Kidney (tissue), 13 donors: ENCODE measurements at regions not wholly inside any gene's neighbourhood (a gene's known extent, or its start where the extent isn't known, plus 50 kb on each side); places are given as distances from the start of the nearest gene placed in this dataset.

ENCODE experiments used
- DNase-seq, 5 donors: peaks; one replicate each; pipeline ENCODE4 v3.0.0-alpha.2; 2013 to 2020
- FAIRE-seq: peaks from 2 replicates; lab custom pipeline; 2012; peaks lifted over from hg19 to GRCh38; lab: Jason Lieb, UNC
- H3K27ac ChIP-seq, 2 donors: one replicate each; pipeline ENCODE4 v1.7.0; 2013; ENCODE audit warnings: low read depth in 2 of 2, low read length in 2 of 2, inconsistent platforms in 1 of 2
- H3K27me3 ChIP-seq: one replicate; pipeline ENCODE4 v1.7.1; 2013; ENCODE audit warnings: low read length, inconsistent platforms; ENCODE audit not compliant: control insufficient read depth, insufficient read depth
- H3K36me3 ChIP-seq, 3 donors: one replicate each; pipeline versions ENCODE4 v1.7.0 to v1.7.1; 2013; ENCODE audit warnings: low read length in 3 of 3, control low read depth in 1 of 3, inconsistent platforms in 1 of 3; ENCODE audit not compliant: insufficient read depth in 3 of 3, control insufficient read depth in 2 of 3
- H3K4me1 ChIP-seq, 3 donors: one replicate each; pipeline versions ENCODE4 v1.7.0 to v1.7.1; 2013; ENCODE audit warnings: low read length in 3 of 3, inconsistent platforms in 1 of 3, low read depth in 1 of 3; ENCODE audit not compliant: control insufficient read depth in 2 of 3, insufficient read depth in 2 of 3
- H3K4me3 ChIP-seq, 3 donors: one replicate each; pipeline versions ENCODE4 v1.7.0 to v1.8.1; 2013; ENCODE audit warnings: low read length in 3 of 3, control low read depth in 1 of 3, inconsistent platforms in 1 of 3
- H3K9ac ChIP-seq, 3 donors: one replicate each; pipeline versions ENCODE4 v1.7.0 to v1.7.1; 2013; ENCODE audit warnings: low read length in 3 of 3, control low read depth in 1 of 3, inconsistent platforms in 1 of 3
- H3K9me3 ChIP-seq, 3 donors: one replicate each; pipeline versions ENCODE4 v1.7.0 to v1.7.1; 2013; ENCODE audit warnings: low read length in 3 of 3, control low read depth in 1 of 3, inconsistent platforms in 1 of 3; ENCODE audit not compliant: control insufficient read depth in 2 of 3, insufficient read depth in 1 of 3
- CTCF ChIP-seq: IDR thresholded peaks from 3 replicates; pipeline ENCODE4 v1.5.1; 2012; ENCODE audit warnings: mild to moderate bottlenecking, moderate library complexity, borderline replicate concordance; ENCODE audit not compliant: insufficient read depth; ENCODE audit errors: extremely low read depth
- intact Hi-C: fragments of 100-400 bp; cut with DNase I; formaldehyde crosslinking; loops from one replicate; pipeline ENCODE4 v1.11.1; 2022
- donor health status: control.
- donor health status: control.
- donor health status: control.
- donor health status: control.
- donor health status: control.
- donor health status: DM: yes; HTN: yes; CAD: no.
- donor health status: Normal renal cell carcinoma (clear cell type).

GRCh38 chr3:109772520-109772919 is 435.2 kb upstream of the DPPA4 start:
- no peaks in the 10 kb centered on the region for H3K27me3 ChIP-seq
- no peaks in the 10 kb centered on the region for H3K36me3 ChIP-seq
- H3K4me1 ChIP-seq: no peaks in the 10 kb centered on the region
- no peak overlapping the region for H3K4me3 ChIP-seq
- intact Hi-C loops: no loop called here
- H3K27ac ChIP-seq: no peak overlapping the region
- no peaks in the 10 kb centered on the region for H3K9me3 ChIP-seq
- no peak overlapping the region for H3K9ac ChIP-seq
- FAIRE-seq (no peak), DNase-seq (no peak)
- TF ChIP-seq CTCF: no peak

- Histone ChIP-seq H3K4me1 (no peaks in the 10 kb centered on the region), H3K36me3 (no peaks in the 10 kb centered on the region), H3K27me3 (no peaks in the 10 kb centered on the region), H3K9ac (no peak overlapping the region), H3K9me3 (peaks cover 0 to 2% (median 0%) of the 10 kb centered on the region in 3 donors), H3K27ac (no peak overlapping the region), H3K4me3 (no peak overlapping the region)
- no peak for TF ChIP-seq CTCF
- no peak for FAIRE-seq
- intact Hi-C loops: no loop called here
- no peak for DNase-seq
These were observed 436.8 kb upstream of the DPPA4 start for GRCh38 chr3:109774108-109774507.

- no peak for FAIRE-seq
- intact Hi-C loops: no loop called here
These were observed 446.9 kb upstream of the DPPA4 start for GRCh38 chr3:109784285-109784684.

More at GRCh38 chr3:109784285-109784684, 446.9 kb upstream of the DPPA4 start:
- Histone ChIP-seq H3K27me3 (no peaks in the 10 kb centered on the region), H3K4me1 (no peaks in the 10 kb centered on the region), H3K4me3 (no peak overlapping the region), H3K27ac (no peak overlapping the region), H3K9ac (no peak overlapping the region), H3K9me3 (peaks cover 0 to 2% (median 2%) of the 10 kb centered on the region in 3 donors), H3K36me3 (no peaks in the 10 kb centered on the region)
- DNase-seq: no peak
- TF ChIP-seq CTCF: no peak
